Daoy (cell line): ENCODE measurements at regions not wholly inside any gene's neighbourhood (a gene's known extent, or its start where the extent isn't known, plus 50 kb on each side); places are given as distances from the start of the nearest gene placed in this dataset.

Experiments
- DNase-seq: peaks from one replicate; pipeline ENCODE4 v3.0.0-alpha.2; 2015; ENCODE audit warnings: low read depth

GRCh38 chr3:109902549-109902948 lies 565.2 kb upstream of the DPPA4 start:
- DNase-seq = no peak

DNA sequence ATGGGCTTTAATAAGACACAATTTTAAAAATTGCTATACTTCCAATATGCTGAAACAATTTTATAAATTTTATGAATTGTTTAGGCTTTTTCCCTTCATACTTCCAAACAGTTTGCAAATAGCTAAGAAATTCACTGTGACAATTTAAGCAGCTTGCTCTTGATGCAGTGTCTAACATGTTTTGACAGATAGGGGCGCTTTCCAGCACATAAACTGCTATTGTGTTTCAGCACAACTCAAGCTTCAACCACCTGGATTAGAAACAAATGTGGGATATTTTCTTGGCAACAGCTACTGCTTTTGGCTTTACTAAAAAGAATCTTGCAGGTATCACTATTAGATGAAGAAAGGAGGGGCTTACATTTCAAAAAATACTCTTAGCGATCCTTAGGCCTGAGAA lies 565.8 kb upstream of the DPPA4 start:
- DNase-seq = no peak

- DNase-seq = no peak
These were observed 573.4 kb upstream of the DPPA4 start for GRCh38 chr3:109910772-109911171.

DNA sequence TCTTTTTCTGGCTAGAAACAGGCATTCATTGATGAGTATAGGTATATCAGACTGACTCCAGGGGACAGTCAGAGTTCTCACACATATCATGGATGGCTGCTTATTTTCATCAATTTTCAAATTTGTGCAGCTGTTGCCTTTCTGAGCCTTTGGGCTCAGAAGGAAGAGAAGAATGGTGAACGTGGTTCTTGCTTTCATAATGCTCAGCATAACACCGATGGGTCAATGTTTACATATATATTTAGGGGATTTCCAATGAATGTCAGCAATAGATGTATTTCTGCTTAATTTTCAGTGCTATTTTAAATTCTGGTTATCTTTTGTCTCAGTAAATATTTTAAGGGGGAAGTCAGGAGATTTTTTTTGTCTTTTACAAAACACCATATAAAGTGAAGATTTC lies 581.4 kb upstream of the DPPA4 start:
- no peak for DNase-seq

DNA sequence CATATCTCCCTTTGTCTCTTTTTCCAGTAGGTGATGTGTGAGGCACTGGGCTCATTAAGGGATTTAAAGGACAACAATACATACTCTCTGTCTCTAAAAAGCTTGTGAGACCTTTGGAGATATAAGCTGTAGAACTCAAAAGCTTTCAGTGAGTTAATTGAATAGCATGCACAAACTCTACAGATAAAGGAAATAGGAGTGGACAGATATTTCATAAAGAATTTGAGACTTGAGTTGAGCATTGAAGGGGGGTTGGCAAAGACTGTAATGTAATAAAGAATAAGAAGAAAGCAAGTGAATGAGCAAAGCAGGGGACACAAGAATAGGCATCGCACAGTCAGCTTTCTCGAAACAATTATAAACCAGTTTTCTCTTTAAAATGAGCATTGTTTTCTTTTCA lies 583.4 kb upstream of the DPPA4 start:
- DNase-seq = no peak

DNA sequence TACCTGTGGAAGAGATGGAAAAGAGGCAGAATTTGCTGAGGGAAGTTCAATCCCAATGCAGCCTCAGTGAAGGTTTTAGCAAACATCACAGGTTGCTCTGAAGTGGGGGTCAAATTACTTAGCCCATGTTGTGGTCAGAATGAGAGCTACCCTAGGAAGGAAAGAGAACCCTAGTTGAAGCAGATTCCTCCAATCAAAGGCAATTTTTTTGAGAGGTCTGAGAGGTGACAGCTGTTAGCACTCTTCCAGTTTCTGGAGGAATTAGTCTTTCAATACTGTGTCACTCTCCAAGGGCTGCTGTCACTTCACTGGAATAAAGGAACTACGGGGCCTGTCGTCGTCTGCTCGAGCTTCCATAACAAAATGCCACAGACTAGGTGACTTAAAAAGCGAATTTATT lies 584.2 kb upstream of the DPPA4 start:
- DNase-seq = no peak

- DNase-seq = no peak
These were observed 585.5 kb upstream of the DPPA4 start for GRCh38 chr3:109922856-109923255.

GRCh38 chr3:109923431-109923830 lies 586.1 kb upstream of the DPPA4 start:
- no peak for DNase-seq

DNA sequence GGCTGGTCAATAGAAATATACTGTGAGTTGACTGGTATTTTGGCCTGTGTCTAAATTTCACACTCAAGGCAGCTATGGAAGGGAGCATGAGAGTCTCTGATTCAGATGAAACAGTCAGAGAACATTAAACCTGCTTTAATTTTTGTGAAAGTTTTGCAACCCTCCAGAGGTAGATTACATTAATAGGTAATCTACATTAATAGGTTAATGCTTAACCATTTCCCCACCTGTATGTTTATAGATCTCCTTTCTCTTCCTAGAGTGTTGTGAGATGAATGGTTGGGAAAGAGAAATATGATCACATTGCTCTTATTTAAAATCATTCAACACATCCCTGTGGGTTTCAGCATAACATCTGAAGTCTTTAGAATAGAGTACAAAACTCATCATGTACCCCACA lies 586.9 kb upstream of the DPPA4 start:
- DNase-seq = no peak

DNA sequence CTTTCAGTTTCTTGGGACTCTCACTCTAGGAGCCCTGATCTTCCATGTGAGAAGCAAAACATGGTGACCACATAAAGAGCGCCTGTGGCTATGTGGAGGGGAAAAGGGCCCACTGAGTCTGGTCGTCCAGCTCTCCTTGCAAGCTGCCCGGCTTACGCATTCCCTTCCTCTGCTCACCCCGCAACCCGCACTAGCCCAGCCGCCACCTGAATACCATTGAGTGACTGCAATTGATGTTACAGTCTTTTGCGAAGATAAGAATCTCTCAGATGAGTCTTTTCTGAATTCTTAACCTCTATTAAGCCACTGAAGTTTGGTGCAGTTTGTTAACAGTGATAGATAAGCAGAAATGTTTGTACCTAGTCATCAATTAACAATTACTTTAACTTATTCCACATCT lies 589.0 kb upstream of the DPPA4 start:
- peak; percentile 23 for DNase-seq

DNA sequence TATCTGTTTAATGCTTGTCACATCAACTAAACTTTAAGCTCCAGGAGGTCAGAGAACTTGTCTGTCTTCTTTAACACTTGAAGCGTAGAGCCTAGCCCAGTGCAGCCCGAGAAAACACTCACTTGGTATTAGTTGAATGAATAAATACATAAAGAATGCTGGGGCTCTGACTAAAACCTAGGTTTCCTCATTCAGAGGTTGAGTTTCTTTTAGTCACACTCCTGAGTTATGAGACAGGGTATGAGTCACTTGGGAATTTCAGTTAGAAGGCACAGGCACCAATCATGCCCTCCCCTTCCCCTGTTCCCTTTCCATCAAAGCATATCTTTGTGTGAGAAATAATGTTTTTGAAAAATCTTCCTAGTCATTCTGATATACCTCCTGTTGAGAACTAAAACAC lies 589.8 kb upstream of the DPPA4 start:
- DNase-seq = peak; percentile 77

DNA sequence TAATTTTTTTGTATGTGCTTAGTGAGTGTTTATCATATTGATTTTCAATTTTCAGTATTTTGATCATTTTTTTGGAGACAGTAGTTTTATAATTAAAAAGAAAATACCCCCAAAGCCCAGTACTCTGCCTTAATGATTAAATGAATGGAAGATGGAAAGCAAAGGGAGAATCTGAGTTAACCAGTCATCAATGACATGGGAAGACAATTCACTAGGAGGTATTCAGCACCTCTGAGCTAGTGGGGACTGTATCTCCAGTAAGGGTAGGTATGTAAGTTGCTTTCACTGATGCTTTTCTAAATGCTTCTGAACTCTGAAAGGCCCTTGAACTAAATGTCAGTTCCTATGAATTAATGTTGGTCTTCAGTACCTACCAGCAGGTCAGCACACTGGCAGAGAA lies 590.4 kb upstream of the DPPA4 start:
- DNase-seq = no peak

DNA sequence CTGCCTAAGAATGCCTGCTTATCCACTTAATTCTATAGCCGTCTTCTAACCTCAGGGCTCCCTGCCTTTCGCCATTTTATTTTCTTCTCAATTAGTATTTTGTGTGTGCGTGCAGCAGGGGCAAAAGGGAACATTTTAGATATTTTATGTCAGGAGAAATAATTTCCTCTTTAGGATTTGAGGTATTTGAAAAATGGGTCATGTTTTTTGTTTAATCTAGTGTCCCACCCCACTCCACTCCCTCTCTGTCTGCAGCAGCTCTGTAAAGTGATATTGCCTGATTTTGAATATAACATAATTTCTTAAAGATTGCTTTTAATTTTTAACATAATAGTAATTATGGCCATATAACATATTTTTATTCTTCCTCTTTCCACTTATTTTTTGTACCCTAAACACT lies 593.2 kb upstream of the DPPA4 start:
- no peak for DNase-seq

GRCh38 chr3:109933576-109933975 lies 596.2 kb upstream of the DPPA4 start:
- DNase-seq = no peak

DNA sequence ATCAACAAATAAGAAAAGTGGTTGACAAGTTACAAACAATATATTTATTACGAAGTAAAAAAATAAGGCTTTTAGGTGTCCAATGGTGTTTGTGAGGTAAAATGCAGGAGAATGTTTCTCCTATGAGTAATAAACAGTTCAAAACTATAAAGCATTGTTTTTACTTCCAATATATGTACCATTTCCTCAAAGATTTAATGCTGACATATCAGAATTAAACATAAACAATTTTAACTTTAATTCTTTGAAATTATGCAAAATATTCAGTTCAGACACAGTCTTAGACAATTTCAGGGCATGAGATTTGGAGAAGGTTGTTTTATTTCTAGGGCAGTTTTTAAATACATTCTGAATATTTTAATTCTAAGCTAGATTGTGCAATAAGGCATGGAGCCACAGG lies 602.5 kb upstream of the DPPA4 start:
- DNase-seq = no peak

GRCh38 chr3:109943181-109943580 lies 605.8 kb upstream of the DPPA4 start:
- DNase-seq = no peak

DNA sequence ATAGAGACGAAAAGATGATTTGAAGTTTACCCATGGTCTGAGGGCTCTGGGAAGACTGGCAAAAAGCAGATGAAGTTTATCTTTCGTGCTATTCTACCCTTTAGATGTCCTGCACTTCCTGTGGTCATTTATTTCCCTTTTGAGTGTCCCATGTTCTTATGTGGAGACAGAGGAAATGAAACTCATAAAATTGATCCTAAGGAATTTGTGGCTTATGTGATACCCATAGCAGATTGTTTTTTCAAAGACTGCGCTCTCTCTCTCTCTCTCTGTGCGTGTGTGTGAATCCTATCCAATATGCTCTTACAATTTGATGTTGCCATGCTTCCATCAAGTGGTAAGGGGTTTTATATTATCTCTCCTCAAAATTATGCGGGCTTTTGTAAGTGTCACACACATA lies 607.5 kb upstream of the DPPA4 start:
- no peak for DNase-seq

GRCh38 chr3:109952924-109953323 lies 615.6 kb upstream of the DPPA4 start:
- no peak for DNase-seq

GRCh38 chr3:109963831-109964230 lies 626.5 kb upstream of the DPPA4 start:
- DNase-seq = no peak

DNA sequence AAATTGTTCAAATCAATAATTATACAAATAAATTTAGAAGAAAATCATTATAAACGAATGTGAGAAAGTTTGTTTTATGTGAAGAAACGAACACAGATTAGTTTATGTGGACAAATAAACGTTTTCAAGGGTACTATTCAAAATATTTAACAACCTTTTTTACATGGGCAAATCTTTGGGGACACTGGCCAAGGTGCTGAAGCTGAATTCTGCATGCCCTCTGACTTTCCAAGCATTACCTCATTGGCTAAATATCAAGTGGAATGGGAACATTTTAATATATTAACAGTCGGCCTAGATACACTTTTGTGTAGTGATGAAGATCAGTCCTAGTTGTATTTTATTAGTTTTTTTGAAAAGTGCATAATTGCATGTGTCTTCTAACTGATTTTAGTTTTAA lies 636.4 kb upstream of the DPPA4 start:
- no peak for DNase-seq

DNA sequence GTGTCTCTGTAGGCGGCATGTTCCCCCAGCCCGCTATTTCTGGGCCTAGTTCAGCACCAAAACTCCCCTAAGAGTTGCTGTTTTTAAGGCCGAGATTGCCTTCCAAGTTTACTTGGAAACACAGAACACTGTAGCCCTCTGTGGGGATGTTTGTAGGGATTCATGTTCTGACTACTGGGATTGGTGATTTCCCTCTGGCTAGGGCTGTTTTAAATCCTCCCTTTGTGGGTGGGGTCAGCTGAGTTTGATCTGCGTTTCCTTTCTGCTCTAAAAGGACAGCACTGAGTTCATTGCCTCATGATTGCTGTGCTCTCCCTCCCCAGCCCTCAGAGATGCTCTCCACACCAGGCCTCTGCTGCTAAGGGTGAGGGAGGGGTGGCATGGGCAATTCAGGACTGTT lies 640.6 kb upstream of the DPPA4 start:
- no peak for DNase-seq

- no peak for DNase-seq
These were observed 644.9 kb upstream of the DPPA4 start for GRCh38 chr3:109982201-109982600.

DNA sequence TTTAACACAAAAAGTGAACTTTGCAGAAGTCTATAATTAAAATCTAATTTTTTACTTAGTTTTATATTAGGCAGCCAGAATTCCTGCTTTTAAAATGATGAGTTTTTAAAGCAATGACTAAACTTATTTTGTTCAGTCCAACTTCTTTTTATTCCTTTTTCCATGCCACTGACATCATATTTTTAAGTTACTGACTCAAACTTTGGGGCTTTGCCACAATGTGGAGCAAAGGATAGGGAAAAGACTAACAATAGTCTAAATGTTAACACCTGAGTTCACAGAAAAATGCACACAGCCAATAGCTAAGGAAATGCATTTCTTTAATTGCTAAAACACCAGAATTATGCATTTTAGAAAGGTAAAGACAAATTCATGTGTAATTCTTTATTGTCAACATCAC lies 647.6 kb upstream of the DPPA4 start:
- no peak for DNase-seq

DNA sequence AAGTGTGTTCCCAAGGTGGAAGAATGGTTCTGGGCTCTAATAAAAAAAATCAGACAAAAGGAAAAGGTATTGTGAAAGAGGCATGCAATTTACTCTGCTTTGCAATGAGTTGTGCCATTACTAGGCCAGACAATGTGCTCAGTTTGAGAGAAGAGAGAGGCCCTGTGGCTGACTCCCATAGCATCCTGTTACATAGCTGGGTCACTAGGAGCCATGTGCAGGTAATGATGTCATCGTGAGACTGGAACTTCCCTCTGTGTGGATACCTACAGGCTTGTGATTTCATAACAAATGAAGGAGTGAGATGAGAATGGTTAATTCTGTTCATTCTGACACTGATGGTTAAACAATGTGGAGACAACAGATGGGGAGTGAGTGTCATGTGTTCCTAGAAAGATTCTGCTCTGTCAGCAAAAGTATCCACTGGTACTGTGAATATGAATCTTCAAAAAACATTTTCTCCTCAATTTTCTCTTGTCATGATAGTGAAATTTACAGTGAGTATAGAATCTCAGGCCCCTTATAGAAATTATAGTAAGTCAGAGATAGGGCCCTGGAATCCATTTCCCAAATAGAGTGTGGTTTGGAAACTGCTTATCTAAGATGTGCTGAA lies 648.7 kb upstream of the DPPA4 start:
- no peak for DNase-seq

DNA sequence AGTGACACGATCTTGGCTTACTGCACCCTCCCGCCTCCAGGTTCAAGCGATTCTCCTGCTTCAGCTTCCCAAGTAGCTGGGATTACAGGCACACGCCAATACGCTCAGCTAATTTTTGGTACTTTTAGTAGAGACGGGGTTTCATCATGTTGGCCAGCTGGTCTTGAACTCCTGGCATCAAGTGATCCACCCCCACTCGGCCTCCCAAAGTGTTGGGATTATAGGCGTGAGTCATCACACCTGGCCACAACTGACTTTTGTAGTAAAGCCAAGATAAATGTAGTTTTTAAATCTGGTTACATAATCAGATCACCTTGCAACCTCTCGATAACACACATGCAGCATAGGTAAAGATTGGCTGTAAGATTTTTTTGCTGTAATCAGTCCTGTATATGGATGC lies 657.5 kb upstream of the DPPA4 start:
- DNase-seq = no peak
